ENCODE measurements at regions not wholly inside any gene's neighbourhood (a gene's known extent, or its start where the extent isn't known, plus 50 kb on each side); places are given as distances from the start of the nearest gene placed in this dataset.
"Not testable (repeated sequence)": the region's sequence is repeated elsewhere in the genome, so short reads cannot be mapped to it uniquely, and the experiment has no call there.

DNA sequence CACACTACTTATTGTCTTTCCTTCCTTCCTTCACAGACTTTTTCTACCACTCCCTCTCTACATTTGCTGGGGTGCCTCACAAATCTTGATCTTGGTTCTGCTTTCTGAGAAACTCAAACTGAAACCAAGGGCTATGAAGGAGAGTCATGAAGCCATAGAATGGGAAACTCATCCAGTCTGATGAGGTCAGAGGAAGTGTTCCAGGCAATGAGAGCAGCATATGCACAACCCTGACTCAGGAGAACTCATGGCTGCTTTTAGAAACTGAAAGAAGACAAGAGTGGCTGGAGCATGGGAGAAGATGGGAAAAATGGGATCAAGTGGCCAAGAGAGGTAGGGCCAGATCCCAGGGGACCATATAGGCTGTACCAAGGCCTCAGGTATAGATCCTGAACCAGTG, 130.0 kb upstream of the TOX3 start:
- Histone ChIP-seq H3K23ac (ENCODE audit: low read depth, low read length, poor library complexity) (no peak overlapping the region), H4K91ac (ENCODE audit: low read depth, low read length, poor library complexity) (no peak overlapping the region), H3K9me3 (replicated peaks in 1 of 2; ENCODE audit: control insufficient read depth in 2 of 2, insufficient read depth in 1 of 2, low read depth in 1 of 2, low read length in 2 of 2) (no peaks in the 10 kb centered on the region), H3K18ac (ENCODE audit: low read length) (no peak overlapping the region), H2BK5ac (ENCODE audit: low read length) (no peak overlapping the region), H3K14ac (ENCODE audit: low read length) (no peak overlapping the region), H3K27me3 (ENCODE audit: control insufficient read depth in 3 of 3, insufficient read depth in 3 of 3, low read depth in 1 of 3, low read length in 3 of 3) (no peaks in the 10 kb centered on the region), H3K4me3 (ENCODE audit: low read length in 2 of 2) (no peak overlapping the region), H2AK5ac (ENCODE audit: low read depth, low read length) (no peak overlapping the region), H3K4me1 (ENCODE audit: control insufficient read depth in 2 of 2, insufficient read depth in 1 of 2, low read depth in 1 of 2, low read length in 2 of 2) (no peaks in the 10 kb centered on the region), H3K36me3 (replicated peaks in 1 of 2; ENCODE audit: control insufficient read depth in 2 of 2, insufficient read depth in 2 of 2, low read length in 2 of 2) (no peaks in the 10 kb centered on the region), H3K27ac (replicated peaks; ENCODE audit: low read length) (no peak overlapping the region), H3K9ac (ENCODE audit: low read depth, low read length, poor library complexity) (no peak overlapping the region), H2BK12ac (ENCODE audit: low read length) (no peak overlapping the region), H3K4ac (ENCODE audit: low read length) (no peak overlapping the region), H2BK15ac (ENCODE audit: low read length) (no peak overlapping the region), H3K79me1 (ENCODE audit: low read depth, low read length) (no peaks in the 10 kb centered on the region), H2BK120ac (ENCODE audit: low read depth, low read length) (no peak overlapping the region), H2AFZ (ENCODE audit: low read length) (no peak overlapping the region), H3K4me2 (ENCODE audit: insufficient read depth, low read length, poor library complexity, severe bottlenecking) (no peak overlapping the region), H4K8ac (ENCODE audit: low read depth, low read length) (no peak overlapping the region)
- DNase-seq (ENCODE audit: low spot score), result no peak

DNA sequence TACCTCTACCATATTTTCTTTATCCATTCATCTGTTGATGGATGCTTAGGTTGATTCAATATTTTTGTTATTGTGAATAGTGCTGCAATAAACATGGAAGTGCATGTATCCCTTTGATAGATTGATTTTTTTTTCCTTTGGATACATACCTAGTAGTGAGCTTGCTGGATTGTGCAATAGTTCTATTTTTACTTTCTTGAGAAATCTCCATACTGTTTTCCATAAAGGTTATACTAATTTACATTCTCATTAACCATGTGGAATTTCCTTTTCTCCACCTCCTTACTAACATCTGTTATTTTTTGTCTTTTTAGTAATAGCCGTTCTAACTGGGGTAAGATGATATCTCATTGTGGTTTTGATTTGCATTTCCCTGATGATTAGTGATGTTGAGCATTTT, 124.6 kb upstream of the TOX3 start:
- Histone ChIP-seq H3K23ac (ENCODE audit: low read depth, low read length, poor library complexity) (no peak overlapping the region), H3K79me1 (ENCODE audit: low read depth, low read length) (no peaks in the 10 kb centered on the region), H3K4me2 (ENCODE audit: insufficient read depth, low read length, poor library complexity, severe bottlenecking) (no peak overlapping the region), H3K36me3 (replicated peaks in 1 of 2; ENCODE audit: control insufficient read depth in 2 of 2, insufficient read depth in 2 of 2, low read length in 2 of 2) (no peaks in the 10 kb centered on the region), H3K18ac (ENCODE audit: low read length) (no peak overlapping the region), H3K27me3 (ENCODE audit: control insufficient read depth in 3 of 3, insufficient read depth in 3 of 3, low read depth in 1 of 3, low read length in 3 of 3) (no peaks in the 10 kb centered on the region), H3K9ac (ENCODE audit: low read depth, low read length, poor library complexity) (no peak overlapping the region), H2AK5ac (ENCODE audit: low read depth, low read length) (no peak overlapping the region), H2BK120ac (ENCODE audit: low read depth, low read length) (no peak overlapping the region), H4K91ac (ENCODE audit: low read depth, low read length, poor library complexity) (no peak overlapping the region), H4K8ac (ENCODE audit: low read depth, low read length) (no peak overlapping the region), H3K4ac (ENCODE audit: low read length) (no peak overlapping the region), H3K4me1 (ENCODE audit: control insufficient read depth in 2 of 2, insufficient read depth in 1 of 2, low read depth in 1 of 2, low read length in 2 of 2) (no peaks in the 10 kb centered on the region), H3K14ac (ENCODE audit: low read length) (no peak overlapping the region), H2AFZ (ENCODE audit: low read length) (no peak overlapping the region), H3K27ac (replicated peaks; ENCODE audit: low read length) (no peak overlapping the region), H3K4me3 (ENCODE audit: low read length in 2 of 2) (no peak overlapping the region), H2BK12ac (ENCODE audit: low read length) (no peak overlapping the region), H2BK5ac (ENCODE audit: low read length) (no peak overlapping the region), H3K9me3 (replicated peaks in 1 of 2; ENCODE audit: control insufficient read depth in 2 of 2, insufficient read depth in 1 of 2, low read depth in 1 of 2, low read length in 2 of 2) (no peaks in the 10 kb centered on the region), H2BK15ac (ENCODE audit: low read length) (no peak overlapping the region)
- no peak for DNase-seq (ENCODE audit: low spot score)
- WGBS, 2 donors (ENCODE audit: extremely low coverage in 2 of 2, insufficient read length in 2 of 2, insufficient replicate concordance in 1 of 2), result no CpG with 5 or more reads among the region's 1 CpG

DNA sequence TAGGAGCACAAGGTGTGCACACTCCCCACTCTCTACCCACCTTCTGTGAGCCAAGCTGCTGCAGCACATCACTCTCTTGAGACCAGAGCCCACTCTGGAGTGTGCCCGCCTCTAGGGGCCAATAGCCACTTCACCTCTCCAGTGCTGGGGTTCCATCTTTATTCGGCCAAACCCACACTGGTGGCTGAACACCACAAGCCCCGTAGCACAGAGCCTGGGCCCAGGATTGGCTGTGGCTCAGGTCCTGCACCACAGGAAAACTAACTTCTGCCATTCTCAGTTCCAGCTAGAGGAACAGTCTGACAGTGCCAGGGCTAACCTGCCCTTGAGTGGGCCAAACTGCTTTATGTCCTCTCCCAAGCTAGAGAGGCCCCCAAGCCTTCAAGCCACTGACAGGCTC, 111.0 kb upstream of the TOX3 start:
- no peak overlapping the region for H3K4me3 ChIP-seq (ENCODE audit: low read length in 2 of 2)
- H2BK5ac ChIP-seq (ENCODE audit: low read length), result no peak overlapping the region
- H2BK15ac ChIP-seq (ENCODE audit: low read length), result no peak overlapping the region
- DNase-seq (ENCODE audit: low spot score), result no peak
- no peak overlapping the region for H3K23ac ChIP-seq (ENCODE audit: low read depth, low read length, poor library complexity)
- no peak overlapping the region for H2AK5ac ChIP-seq (ENCODE audit: low read depth, low read length)
- no peaks in the 10 kb centered on the region for H3K27me3 ChIP-seq (ENCODE audit: control insufficient read depth in 3 of 3, insufficient read depth in 3 of 3, low read depth in 1 of 3, low read length in 3 of 3)
- H3K79me1 ChIP-seq (ENCODE audit: low read depth, low read length), result no peaks in the 10 kb centered on the region
- no peak overlapping the region for H4K8ac ChIP-seq (ENCODE audit: low read depth, low read length)
- H2BK12ac ChIP-seq (ENCODE audit: low read length), result no peak overlapping the region
- no peak overlapping the region for H3K14ac ChIP-seq (ENCODE audit: low read length)
- H3K27ac ChIP-seq (replicated peaks; ENCODE audit: low read length), result no peak overlapping the region
- no peak overlapping the region for H2BK120ac ChIP-seq (ENCODE audit: low read depth, low read length)
- no peak overlapping the region for H4K91ac ChIP-seq (ENCODE audit: low read depth, low read length, poor library complexity)
- H3K4ac ChIP-seq (ENCODE audit: low read length), result no peak overlapping the region
- no peak overlapping the region for H3K4me2 ChIP-seq (ENCODE audit: insufficient read depth, low read length, poor library complexity, severe bottlenecking)
- no peak overlapping the region for H3K18ac ChIP-seq (ENCODE audit: low read length)
- no peak overlapping the region for H3K9ac ChIP-seq (ENCODE audit: low read depth, low read length, poor library complexity)
- H2AFZ ChIP-seq (ENCODE audit: low read length), result no peak overlapping the region
- H3K36me3 ChIP-seq (replicated peaks in 1 of 2; ENCODE audit: control insufficient read depth in 2 of 2, insufficient read depth in 2 of 2, low read length in 2 of 2), result no peaks in the 10 kb centered on the region
- peaks cover 2 to 16% of the 10 kb centered on the region in 2 donors for H3K9me3 ChIP-seq (replicated peaks in 1 of 2; ENCODE audit: control insufficient read depth in 2 of 2, insufficient read depth in 1 of 2, low read depth in 1 of 2, low read length in 2 of 2)
- H3K4me1 ChIP-seq (ENCODE audit: control insufficient read depth in 2 of 2, insufficient read depth in 1 of 2, low read depth in 1 of 2, low read length in 2 of 2), result peaks cover 3 to 7% of the 10 kb centered on the region in 2 donors
- WGBS, 2 donors (ENCODE audit: extremely low coverage in 2 of 2, insufficient read length in 2 of 2, insufficient replicate concordance in 1 of 2), result no CpG with 5 or more reads among the region's 3 CpGs

DNA sequence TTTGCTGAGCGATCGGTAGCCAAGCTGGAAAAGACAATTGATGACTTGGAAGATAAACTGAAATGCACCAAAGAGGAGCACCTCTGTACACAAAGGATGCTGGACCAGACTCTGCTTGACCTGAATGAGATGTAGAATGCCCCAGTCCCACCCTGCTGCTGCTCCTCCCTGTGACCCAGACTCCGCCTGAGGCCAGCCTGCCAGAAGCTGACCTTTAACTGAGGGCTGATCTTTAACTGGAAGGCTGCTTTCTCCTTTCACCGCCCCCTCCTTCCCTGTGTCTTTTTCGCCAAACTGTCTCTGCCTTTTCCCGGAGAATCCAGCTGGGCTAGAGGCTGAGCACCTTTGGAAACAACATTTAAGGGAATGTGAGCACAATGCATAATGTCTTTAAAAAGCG, 109.0 kb upstream of the TOX3 start:
- no CpG with 5 or more reads among the region's 7 CpGs for WGBS, 2 donors (ENCODE audit: extremely low coverage in 2 of 2, insufficient read length in 2 of 2, insufficient replicate concordance in 1 of 2)
- not testable (repeated sequence) for H3K4me3 ChIP-seq (ENCODE audit: low read length in 2 of 2); H2BK5ac ChIP-seq (ENCODE audit: low read length); H3K79me1 ChIP-seq (ENCODE audit: low read depth, low read length); H3K9ac ChIP-seq (ENCODE audit: low read depth, low read length, poor library complexity); H3K23ac ChIP-seq (ENCODE audit: low read depth, low read length, poor library complexity); H3K18ac ChIP-seq (ENCODE audit: low read length); H2BK12ac ChIP-seq (ENCODE audit: low read length); H3K27me3 ChIP-seq (ENCODE audit: control insufficient read depth in 3 of 3, insufficient read depth in 3 of 3, low read depth in 1 of 3, low read length in 3 of 3); H3K36me3 ChIP-seq (replicated peaks in 1 of 2; ENCODE audit: control insufficient read depth in 2 of 2, insufficient read depth in 2 of 2, low read length in 2 of 2); H4K8ac ChIP-seq (ENCODE audit: low read depth, low read length); H3K4ac ChIP-seq (ENCODE audit: low read length); H2AK5ac ChIP-seq (ENCODE audit: low read depth, low read length); H3K14ac ChIP-seq (ENCODE audit: low read length); H3K27ac ChIP-seq (replicated peaks; ENCODE audit: low read length); H3K4me2 ChIP-seq (ENCODE audit: insufficient read depth, low read length, poor library complexity, severe bottlenecking); DNase-seq (ENCODE audit: low spot score); H2BK15ac ChIP-seq (ENCODE audit: low read length); H3K4me1 ChIP-seq (ENCODE audit: control insufficient read depth in 2 of 2, insufficient read depth in 1 of 2, low read depth in 1 of 2, low read length in 2 of 2); H2BK120ac ChIP-seq (ENCODE audit: low read depth, low read length); H4K91ac ChIP-seq (ENCODE audit: low read depth, low read length, poor library complexity)
- H3K9me3 ChIP-seq (replicated peaks in 1 of 2; ENCODE audit: control insufficient read depth in 2 of 2, insufficient read depth in 1 of 2, low read depth in 1 of 2, low read length in 2 of 2), result peaks cover 2 to 14% of the 10 kb centered on the region in 2 donors
- H2AFZ ChIP-seq (ENCODE audit: low read length), result peak overlapping the region; percentile 55

Data from neuronal stem cell (in vitro differentiated cells).